Right renal pelvis (tissue), 4 donors: ENCODE measurements at regions not wholly inside any gene's neighbourhood (a gene's known extent, or its start where the extent isn't known, plus 50 kb on each side); places are given as distances from the start of the nearest gene placed in this dataset.

Experiments used
- DNase-seq, 4 donors: peaks; one replicate each; pipeline ENCODE4 v3.0.0-alpha.2; 2013; ENCODE audit warnings: low read depth in 4 of 4, low spot score in 3 of 4, missing footprints in 1 of 4

DNA sequence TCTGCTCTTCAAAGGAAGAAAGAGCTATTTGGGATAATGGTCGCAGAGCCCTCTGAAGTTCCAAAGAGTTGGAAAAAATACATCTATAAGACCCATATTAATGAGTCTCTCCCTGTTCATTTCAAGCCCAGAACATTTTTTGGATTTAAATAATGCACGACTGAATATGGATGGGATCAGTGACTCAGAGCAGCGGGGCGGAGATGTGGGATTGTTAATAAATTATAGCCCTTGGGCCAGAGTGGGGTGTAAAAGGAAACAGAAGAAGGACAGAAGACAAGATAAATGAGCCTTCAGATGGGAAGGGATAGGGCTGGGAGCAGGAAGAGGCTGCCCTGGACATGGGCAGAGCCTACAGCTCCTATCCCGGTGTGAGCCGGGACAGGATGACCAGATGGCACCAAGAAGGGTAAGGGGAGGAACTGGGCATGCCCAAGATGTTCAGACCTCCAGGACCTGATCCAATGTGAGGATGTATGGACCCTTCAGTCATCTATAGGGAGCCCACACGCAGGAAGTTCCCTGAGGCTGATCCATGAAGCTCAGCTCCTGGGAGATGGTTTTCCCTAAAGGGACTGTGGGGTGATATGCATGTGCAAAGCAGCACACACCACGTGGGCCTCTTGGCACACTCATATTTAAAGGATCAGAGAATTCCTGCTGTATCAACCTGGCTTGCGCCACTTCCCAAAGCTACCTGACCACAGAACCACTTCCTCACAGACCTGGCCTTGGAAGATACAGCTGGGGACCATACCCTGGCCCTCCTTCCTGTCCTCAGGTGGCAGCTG lies 96.1 kb upstream of the PLXNA4 start:
- no peak for DNase-seq

GRCh38 chr7:132666774-132667172 lies 90.5 kb upstream of the PLXNA4 start:
- DNase-seq, result no peak

GRCh38 chr7:132666071-132666773 lies 90.0 kb upstream of the PLXNA4 start:
- no peak for DNase-seq

DNA sequence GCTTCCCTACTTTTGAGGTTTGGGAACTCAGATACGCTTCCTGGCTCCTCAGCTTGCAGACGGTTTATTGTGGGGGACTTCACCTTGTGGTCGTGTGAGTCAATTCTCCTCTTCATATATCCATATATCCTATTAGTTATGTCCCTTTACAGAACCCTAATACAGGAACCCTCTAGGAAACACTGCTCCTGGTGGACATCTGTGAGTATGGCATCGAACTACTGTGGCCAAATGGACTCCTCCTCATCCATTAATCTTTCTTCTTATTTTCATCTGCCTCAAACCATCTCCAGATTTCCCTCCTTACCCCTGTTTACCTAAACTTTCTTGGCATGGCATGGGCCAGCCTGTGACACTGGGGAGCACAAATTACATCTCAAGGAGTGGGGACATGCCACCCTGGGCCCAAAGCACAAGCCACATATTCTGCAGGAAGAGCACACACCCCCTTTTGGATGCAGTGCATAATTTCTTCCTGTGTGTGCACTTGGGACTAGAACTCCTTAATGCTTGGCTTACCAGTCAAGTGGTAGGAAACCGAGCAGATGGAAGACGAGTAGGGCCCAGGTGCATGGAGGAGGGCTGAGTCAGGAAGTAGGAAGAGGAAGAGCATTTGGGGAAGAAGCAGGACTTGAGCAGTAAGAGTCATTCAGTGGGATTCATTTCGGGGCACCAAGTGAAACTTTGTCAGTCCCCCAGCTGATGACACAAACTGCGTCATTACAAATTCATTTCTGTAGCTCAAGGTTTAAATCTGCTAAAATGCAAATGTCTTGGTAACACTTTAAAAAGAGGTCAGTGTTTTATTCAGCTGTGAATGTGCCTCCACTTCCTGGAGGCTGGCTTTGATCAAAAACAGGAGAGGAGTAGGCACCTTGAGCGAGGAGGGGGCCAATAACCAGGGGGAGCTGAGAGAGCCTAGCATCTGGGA lies 80.8 kb upstream of the PLXNA4 start:
- no peak for DNase-seq

DNA sequence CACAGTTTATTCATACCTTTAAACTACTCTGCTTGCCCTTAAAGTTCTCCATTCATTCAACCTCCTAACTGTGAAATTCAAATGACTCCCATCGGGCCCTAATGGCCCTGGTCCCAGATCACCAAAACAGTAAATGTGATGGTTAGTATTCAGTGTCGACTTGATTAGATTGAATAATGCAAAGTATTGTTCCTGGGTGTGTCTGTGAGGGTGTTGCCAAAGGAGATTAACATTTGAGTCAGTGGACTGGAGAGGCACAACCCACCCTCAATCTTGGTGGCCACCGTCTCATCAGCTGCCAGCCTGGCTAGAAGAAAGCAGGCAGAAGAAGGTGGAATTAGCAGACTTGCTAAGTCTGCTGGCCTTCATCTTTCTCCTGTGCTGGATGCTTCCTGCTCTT lies 80.1 kb upstream of the PLXNA4 start:
- no peak for DNase-seq

DNA sequence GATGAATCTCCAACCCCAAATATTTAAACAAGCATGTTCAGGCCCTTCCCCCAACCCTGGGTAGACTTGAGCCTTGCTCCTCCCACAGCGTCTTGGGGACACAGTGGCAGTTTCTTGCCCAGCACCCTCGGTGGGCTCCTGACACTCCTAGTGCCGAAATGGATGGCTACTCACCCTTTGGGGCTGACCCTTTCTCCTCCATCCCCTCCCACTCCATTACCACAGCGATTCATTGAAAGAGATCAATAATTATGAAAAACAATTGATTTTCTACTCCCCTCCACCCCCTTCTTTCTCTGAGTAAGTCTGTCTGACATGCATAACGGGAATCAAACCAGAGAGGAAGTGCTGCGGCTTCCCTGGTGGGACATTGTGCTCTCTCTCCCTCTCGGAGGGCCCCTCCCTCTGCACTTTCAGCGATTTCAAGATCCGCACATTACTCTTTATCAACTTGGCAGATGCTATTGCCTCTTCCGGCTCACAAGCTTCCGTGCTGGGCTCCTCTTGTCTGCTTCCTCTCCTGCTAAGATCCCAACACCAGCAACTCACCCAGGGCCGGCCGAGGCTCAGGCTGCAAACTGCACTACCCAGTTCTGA lies 79.0 kb upstream of the PLXNA4 start:
- peak in 1 of 4 donors; percentile 8 for DNase-seq

- no peak for DNase-seq
These were observed 77.9 kb upstream of the PLXNA4 start for GRCh38 chr7:132654150-132654549.

GRCh38 chr7:132653366-132653930 lies 77.2 kb upstream of the PLXNA4 start:
- DNase-seq, result no peak

GRCh38 chr7:132652507-132652906 lies 76.2 kb upstream of the PLXNA4 start:
- no peak for DNase-seq

- no peak for DNase-seq
These were observed 74.2 kb upstream of the PLXNA4 start for GRCh38 chr7:132650498-132650897.

DNA sequence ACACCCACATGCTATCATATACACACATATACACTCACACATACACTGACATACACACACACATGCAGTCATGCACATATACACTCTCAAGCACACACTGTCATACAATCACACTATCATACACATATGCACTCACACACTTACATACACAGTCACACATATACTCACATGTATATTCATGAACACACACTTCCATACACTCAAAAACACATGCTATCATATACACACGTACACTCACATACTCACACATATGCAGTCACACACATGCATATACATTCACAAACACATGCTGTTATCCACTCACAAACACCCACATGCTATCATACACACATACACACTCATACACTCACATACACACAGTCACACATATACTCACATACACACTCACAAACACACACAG lies 71.0 kb upstream of the PLXNA4 start:
- no peak for DNase-seq

DNA sequence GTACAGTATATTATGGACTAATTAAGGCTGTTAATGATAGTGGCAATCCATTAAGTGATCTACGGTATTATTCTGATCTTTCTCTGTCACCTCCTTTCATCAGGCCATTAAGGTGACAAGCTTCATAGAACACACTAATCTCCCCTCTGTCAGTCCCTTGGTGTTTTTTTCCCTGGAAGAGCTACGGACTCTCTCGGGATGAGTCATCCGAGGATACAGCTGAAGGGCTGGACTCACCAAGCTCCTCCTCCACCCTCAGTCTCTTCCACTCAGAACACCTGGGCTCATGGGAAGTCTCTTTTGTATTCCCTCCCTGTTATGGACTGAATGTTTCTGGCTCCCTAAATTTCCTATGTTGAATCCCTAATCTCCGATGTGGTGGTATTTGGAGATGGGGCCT lies 69.8 kb upstream of the PLXNA4 start:
- DNase-seq, result no peak

DNA sequence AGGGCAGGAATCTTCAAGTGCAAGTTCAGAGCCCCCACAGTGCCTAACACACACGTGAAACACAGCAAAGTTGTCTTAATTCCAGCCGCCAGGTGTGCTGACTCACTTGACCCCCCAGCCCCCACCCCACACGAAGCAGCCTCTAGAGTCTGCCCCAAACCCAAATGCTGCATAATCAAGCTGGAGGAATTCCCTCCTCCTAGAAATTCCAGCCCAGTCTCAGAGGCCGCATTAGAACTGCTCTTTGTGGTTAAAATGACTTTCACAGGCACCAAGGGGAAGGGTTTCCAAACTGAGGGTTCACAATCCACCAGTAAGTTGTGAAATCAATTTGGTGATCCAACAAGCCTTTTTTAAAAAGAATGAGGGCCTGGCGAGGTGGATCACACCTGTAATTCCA lies 67.0 kb upstream of the PLXNA4 start:
- DNase-seq, result no peak

DNA sequence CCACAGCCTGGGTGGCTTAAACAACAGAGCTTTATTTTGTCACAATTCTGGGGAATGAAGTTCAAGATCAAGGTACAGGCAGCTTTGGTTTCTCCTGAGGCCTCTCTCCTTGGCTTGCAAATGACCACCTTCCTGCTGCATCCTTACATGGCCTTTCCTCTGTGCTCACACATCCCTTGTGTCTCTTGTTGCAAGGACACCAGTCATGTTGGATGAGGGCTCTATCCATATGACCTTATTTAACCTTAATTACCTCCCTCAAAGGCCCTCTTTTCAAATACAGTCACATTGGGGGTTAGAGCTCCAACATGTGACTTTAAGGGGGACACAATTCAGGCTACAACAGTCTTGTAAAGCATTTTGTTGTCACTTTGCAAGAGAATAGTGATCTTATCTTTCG lies 65.0 kb upstream of the PLXNA4 start:
- no peak for DNase-seq

DNA sequence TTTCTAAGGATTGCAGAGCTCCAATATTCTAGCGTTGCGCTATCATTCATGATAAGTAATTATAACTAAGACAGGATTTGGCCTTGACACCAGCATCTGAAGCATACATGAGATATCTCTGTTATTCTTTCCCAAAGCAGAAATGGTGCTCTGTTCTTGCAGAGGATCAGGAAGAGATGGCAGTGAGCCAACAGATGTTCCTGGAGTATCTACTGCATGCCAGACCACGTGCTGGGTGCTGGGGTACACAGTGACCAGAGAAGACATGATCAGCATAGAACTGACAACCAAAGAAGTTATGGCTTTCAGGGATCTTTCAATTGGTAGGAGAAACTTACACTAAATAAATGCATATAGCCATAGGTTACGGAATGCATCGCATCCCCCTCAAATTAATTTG lies 63.7 kb upstream of the PLXNA4 start:
- no peak for DNase-seq

DNA sequence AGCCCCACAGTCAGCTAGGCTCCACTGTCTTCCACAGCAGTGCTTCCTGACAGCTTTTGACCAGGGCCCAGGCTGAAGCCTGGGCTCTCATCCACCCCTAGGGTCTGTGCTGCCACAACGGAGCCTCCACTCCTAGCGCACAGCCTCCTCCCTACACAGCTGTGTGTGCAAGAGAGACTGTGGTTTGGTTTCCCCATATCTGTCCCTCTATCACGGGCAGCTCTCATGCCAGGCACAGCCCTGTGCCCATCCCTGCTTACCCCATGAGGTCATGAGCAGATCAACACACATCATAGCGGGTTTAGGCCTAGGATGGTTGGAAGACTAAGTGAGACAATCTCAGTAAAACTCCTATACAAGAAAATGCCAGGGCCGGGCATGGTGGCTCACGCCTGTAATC lies 61.7 kb upstream of the PLXNA4 start:
- DNase-seq, result no peak

GRCh38 chr7:132636581-132636980 lies 60.3 kb upstream of the PLXNA4 start:
- DNase-seq, result no peak

GRCh38 chr7:132635127-132635526 lies 58.9 kb upstream of the PLXNA4 start:
- no peak for DNase-seq

DNA sequence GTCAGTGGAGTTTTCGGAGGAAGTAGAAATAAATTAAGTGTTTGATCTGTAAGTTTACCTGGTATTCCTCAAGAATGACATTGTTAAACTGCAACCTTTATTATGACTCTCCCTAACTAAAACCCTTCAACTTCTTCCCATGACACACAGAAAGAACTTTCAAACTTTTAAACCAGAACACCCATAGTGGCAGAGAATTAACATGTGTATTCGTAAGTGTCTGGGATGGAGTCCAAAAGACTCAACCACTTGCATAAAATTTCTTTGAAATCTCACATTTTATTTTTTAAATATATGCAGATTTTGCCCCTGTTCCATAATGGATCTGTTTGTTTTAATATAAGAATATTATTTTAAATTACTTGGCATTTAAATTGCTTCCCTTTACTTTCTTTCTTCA lies 54.6 kb upstream of the PLXNA4 start:
- no peak for DNase-seq
